H1 (cell line): ENCODE measurements at regions not wholly inside any gene's neighbourhood (a gene's known extent, or its start where the extent isn't known, plus 50 kb on each side); places are given as distances from the start of the nearest gene placed in this dataset.
A peak's percentile ranks its signal among the peaks of the same experiment; 100 is the strongest.

Experiments
- CTCF ChIA-PET: fragments of 300-600 bp; sonication (Branson Sonifier 250); formaldehyde crosslinking; loops from one replicate; lab custom pipeline; 2021; ENCODE audit not compliant: partially characterized antibody; lab: Charles Lee
- POLR2A ChIA-PET: fragments of 300-600 bp; sonication (Branson Sonifier 250); formaldehyde crosslinking; loops from one replicate; lab custom pipeline; 2021; ENCODE audit warnings: inconsistent platforms; ENCODE audit not compliant: partially characterized antibody; lab: Charles Lee
- DNase-seq, 2 experiments: peaks; one replicate each; pipeline versions ENCODE4 v3.0.0 to v3.0.0-alpha.2; 2010 to 2022; ENCODE audit warnings: low spot score in 2 of 2, low read depth in 1 of 2, mixed read lengths in 1 of 2
- FAIRE-seq: peaks from 2 replicates; lab custom pipeline; 2011; peaks lifted over from hg19 to GRCh38; lab: Jason Lieb, UNC
- H2AFZ ChIP-seq: 2 replicates; pipeline ENCODE4 v1.8.1; 2012; ENCODE audit warnings: low read length, inconsistent platforms
- H2AK5ac ChIP-seq: 2 replicates; pipeline ENCODE4 v1.6.1; 2013; ENCODE audit warnings: low read depth, low read length
- H2BK120ac ChIP-seq: replicated peaks from 2 replicates; pipeline ENCODE3; 2013; ENCODE audit warnings: low read depth, low read length, inconsistent platforms
- H2BK12ac ChIP-seq: 2 replicates; pipeline ENCODE4 v1.6.1; 2013; ENCODE audit warnings: low read depth, low read length
- H2BK15ac ChIP-seq: 2 replicates; pipeline ENCODE4 v1.6.1; 2013; ENCODE audit warnings: low read length
- H2BK20ac ChIP-seq: 2 replicates; pipeline ENCODE4 v1.6.1; 2013; ENCODE audit warnings: low read length
- H2BK5ac ChIP-seq: 2 replicates; pipeline ENCODE4 v1.6.1; 2013; ENCODE audit warnings: low read depth, low read length
- H3K14ac ChIP-seq: 2 replicates; pipeline ENCODE4 v1.6.1; 2013; ENCODE audit warnings: inconsistent platforms; ENCODE audit not compliant: insufficient read length
- H3K18ac ChIP-seq: 2 replicates; pipeline ENCODE4 v1.6.1; 2013; ENCODE audit warnings: low read length; ENCODE audit errors: extremely low read depth
- H3K23ac ChIP-seq: 2 replicates; pipeline ENCODE4 v1.6.1; 2013; ENCODE audit warnings: inconsistent platforms; ENCODE audit not compliant: insufficient read length
- H3K23me2 ChIP-seq: 2 replicates; pipeline ENCODE4 v1.6.1; 2013; ENCODE audit warnings: low read depth, low read length
- H3K27ac ChIP-seq: 2 replicates; pipeline ENCODE4 v1.6.1; 2011; ENCODE audit warnings: low read depth, low read length, inconsistent platforms
- H3K27me3 ChIP-seq, 4 experiments: replicated peaks in 1 of 4; 1 replicate in 1 of 4; 2 replicates in 3 of 4; pipeline versions ENCODE4 v1.6.1 to v1.8.1; 2011 to 2013; ENCODE audit warnings: low read length in 3 of 4, mild to moderate bottlenecking in 3 of 4, inconsistent platforms in 2 of 4, mixed read lengths in 2 of 4, moderate library complexity in 1 of 4; ENCODE audit not compliant: control insufficient read depth in 3 of 4, insufficient read depth in 3 of 4; ENCODE audit errors: extremely low read depth in 1 of 4
- H3K36me3 ChIP-seq, 4 experiments: 2 replicates each; pipeline versions ENCODE4 v1.6.1 to v1.8.1; 2011 to 2013; ENCODE audit warnings: mild to moderate bottlenecking in 4 of 4, low read length in 3 of 4, moderate library complexity in 2 of 4, control low read depth in 1 of 4, inconsistent platforms in 1 of 4; ENCODE audit not compliant: insufficient read depth in 4 of 4, control insufficient read depth in 2 of 4
- H3K4ac ChIP-seq: replicated peaks from 2 replicates; pipeline ENCODE3; 2013; ENCODE audit warnings: low read length, low read depth, mixed read lengths, inconsistent platforms; ENCODE audit not compliant: insufficient read length
- H3K4me1 ChIP-seq, 4 experiments: replicated peaks in 1 of 4; 1 replicate in 1 of 4; 2 replicates in 3 of 4; pipeline versions ENCODE4 v1.6.1 to v1.8.1; 2011 to 2013; ENCODE audit warnings: low read length in 3 of 4, inconsistent platforms in 2 of 4, mixed read lengths in 1 of 4; ENCODE audit not compliant: insufficient read depth in 4 of 4, control insufficient read depth in 3 of 4
- H3K4me2 ChIP-seq, 2 experiments: 2 replicates each; pipeline versions ENCODE4 v1.6.1 to v1.8.1; 2011 to 2013; ENCODE audit warnings: low read depth in 2 of 2, low read length in 2 of 2, control low read depth in 1 of 2, inconsistent platforms in 1 of 2, mild to moderate bottlenecking in 1 of 2; ENCODE audit not compliant: insufficient read depth in 1 of 2
- H3K4me3 ChIP-seq, 4 experiments: fragments of 200-600, 300-600 bp in 1 of 4; sonication (generic), shearing (Covaris generic), sonication (Bioruptor Twin) in 1 of 4; 2 replicates each; pipeline versions ENCODE4 v1.5.1 to v1.8.1; 2011 to 2016; ENCODE audit warnings: low read length in 4 of 4, low read depth in 3 of 4, control low read depth in 2 of 4, inconsistent platforms in 2 of 4, mild to moderate bottlenecking in 2 of 4, mixed read lengths in 1 of 4, moderate library complexity in 1 of 4; ENCODE audit not compliant: insufficient read depth in 2 of 4; ENCODE audit errors: extremely low read depth in 1 of 4
- H3K56ac ChIP-seq: replicated peaks from 2 replicates; pipeline ENCODE3; 2013; ENCODE audit warnings: low read depth, mild to moderate bottlenecking, mixed read lengths, low read length, inconsistent platforms; ENCODE audit not compliant: insufficient read length
- H3K79me1 ChIP-seq: 2 replicates; pipeline ENCODE4 v1.6.1; 2013; ENCODE audit warnings: low read depth, low read length, control low read depth
- H3K79me2 ChIP-seq, 2 experiments: 2 replicates each; pipeline versions ENCODE4 v1.6.1 to v1.8.1; 2012 to 2013; ENCODE audit warnings: low read length in 2 of 2, mild to moderate bottlenecking in 2 of 2, inconsistent platforms in 1 of 2; ENCODE audit not compliant: insufficient read depth in 2 of 2, control insufficient read depth in 1 of 2
- H3K9ac ChIP-seq, 4 experiments: replicated peaks in 1 of 4; 1 replicate in 1 of 4; 2 replicates in 3 of 4; pipeline versions ENCODE4 v1.6.1 to v1.8.1; 2011 to 2013; ENCODE audit warnings: low read depth in 3 of 4, low read length in 3 of 4, control low read depth in 2 of 4, mild to moderate bottlenecking in 2 of 4, moderate library complexity in 2 of 4, inconsistent platforms in 1 of 4; ENCODE audit errors: extremely low read depth in 1 of 4
- H3K9me3 ChIP-seq, 2 experiments: 2 replicates each; pipeline versions ENCODE4 v1.6.1 to v1.8.1; 2012 to 2013; ENCODE audit warnings: mild to moderate bottlenecking in 2 of 2, moderate library complexity in 2 of 2, control low read depth in 1 of 2, inconsistent platforms in 1 of 2, low read depth in 1 of 2, low read length in 1 of 2, mixed read lengths in 1 of 2; ENCODE audit not compliant: insufficient read depth in 2 of 2
- H4K20me1 ChIP-seq, 2 experiments: replicated peaks in 1 of 2; 2 replicates each; pipeline versions ENCODE3 to v1.8.1; 2011 to 2013; ENCODE audit warnings: inconsistent platforms in 2 of 2, low read length in 2 of 2, mild to moderate bottlenecking in 1 of 2; ENCODE audit not compliant: insufficient read depth in 2 of 2, control insufficient read depth in 1 of 2
- H4K5ac ChIP-seq: 2 replicates; pipeline ENCODE4 v1.6.1; 2013; ENCODE audit warnings: low read length, low read depth, mixed read lengths, inconsistent platforms; ENCODE audit not compliant: insufficient read length
- H4K8ac ChIP-seq: 2 replicates; pipeline ENCODE4 v1.8.0; 2013; ENCODE audit warnings: mild to moderate bottlenecking, moderate library complexity, low read length, inconsistent platforms; ENCODE audit not compliant: insufficient read depth; ENCODE audit errors: extremely low read depth
- H4K91ac ChIP-seq: replicated peaks from 2 replicates; pipeline ENCODE3; 2013; ENCODE audit warnings: low read length, mixed read lengths, inconsistent platforms; ENCODE audit not compliant: insufficient read length
- MAFK ChIP-seq: IDR thresholded peaks from 2 replicates; pipeline ENCODE4 v1.6.1; 2012; ENCODE audit warnings: low read depth, mild to moderate bottlenecking, improper control_type of control experiment, low read length
- RXRA ChIP-seq: IDR thresholded peaks from 2 replicates; pipeline ENCODE4 v1.6.1; 2011; ENCODE audit warnings: low read depth, mild to moderate bottlenecking, low read length, moderate library complexity; ENCODE audit not compliant: insufficient read depth
- WGBS, 2 experiments: shearing (Covaris generic) in 1 of 2; methylation state at CpG; one replicate each; pipeline versions ENCODE4 v1.1.6 to v1.1.7; 2013 to 2015; ENCODE audit warnings: low lambda C conversion rate in 2 of 2, mixed read lengths in 2 of 2, inconsistent platforms in 1 of 2, low coverage in 1 of 2, missing lambda C conversion rate in 1 of 2; ENCODE audit not compliant: insufficient replicate concordance in 2 of 2, insufficient coverage in 1 of 2, insufficient read length in 1 of 2; ENCODE audit errors: extremely low coverage in 1 of 2, missing lambda C conversion rate in 1 of 2; 5-methylcytosine and 5-hydroxymethylcytosine counted together

DNA sequence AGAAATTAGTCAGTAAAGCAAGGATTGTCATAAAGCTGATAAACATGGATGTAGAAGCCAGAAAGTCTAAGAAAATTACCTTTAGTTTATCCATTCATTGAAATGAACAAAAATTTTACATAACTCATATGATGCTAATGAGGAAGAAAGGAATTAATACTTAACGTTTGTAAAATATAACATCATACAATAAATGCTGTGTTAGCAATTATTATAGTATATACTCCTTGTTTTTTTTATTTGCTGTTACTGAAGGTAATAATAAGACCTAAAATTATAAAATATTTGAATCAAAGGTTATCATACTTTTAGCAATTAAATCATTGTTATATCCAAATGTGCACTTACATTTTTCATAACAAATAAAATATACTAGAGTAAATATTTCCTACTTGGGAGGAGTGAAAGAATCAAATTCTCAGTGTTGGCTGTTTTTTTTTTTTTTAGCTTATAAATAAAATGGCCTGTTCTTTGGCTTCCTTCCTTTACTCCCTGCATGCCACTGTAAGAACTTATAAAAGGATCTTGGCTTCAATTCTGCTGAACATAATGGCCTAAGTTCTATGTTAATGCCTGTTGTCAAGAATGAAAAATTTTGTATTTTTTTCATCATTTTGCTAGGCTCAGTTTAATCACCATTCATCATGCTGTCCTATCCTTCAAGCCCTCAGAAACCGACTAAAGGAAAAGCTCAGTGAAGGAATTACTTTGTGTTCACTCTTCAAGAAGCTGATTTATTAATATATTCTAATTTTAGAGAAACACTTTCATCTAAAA is 167.4 kb upstream of the SLITRK1 start:
- H2AFZ ChIP-seq: no peak overlapping the region
- no peak overlapping the region for H3K14ac ChIP-seq
- H4K20me1 ChIP-seq: no peaks in the 10 kb centered on the region
- no peaks in the 10 kb centered on the region for H3K27me3 ChIP-seq
- no peak overlapping the region for H3K18ac ChIP-seq
- no peaks in the 10 kb centered on the region; a peak in 1 of 7 replicates for H3K4me1 ChIP-seq
- H3K4ac ChIP-seq: no peak overlapping the region
- H3K9ac ChIP-seq: no peak overlapping the region
- no peak overlapping the region for H3K27ac ChIP-seq
- H2AK5ac ChIP-seq: no peak overlapping the region
- ChIA-PET CTCF (no interaction called here), POLR2A (no interaction called here)
- H4K5ac ChIP-seq: no peak overlapping the region
- no peaks in the 10 kb centered on the region for H3K23me2 ChIP-seq
- no peak overlapping the region for H4K91ac ChIP-seq
- 81% methylated on average over 2 of the region's 2 CpGs; no CpG with 5 or more reads in 1 of the 2 experiments for WGBS, 2 experiments
- H4K8ac ChIP-seq: no peak overlapping the region
- no peak overlapping the region for H3K4me3 ChIP-seq
- H2BK20ac ChIP-seq: no peak overlapping the region
- TF ChIP-seq MAFK: peak; percentile 47; the same call in 1 of the 2 replicates
- TF ChIP-seq RXRA: no peak
- peaks cover 0 to 2% of the 10 kb centered on the region in 2 experiments; a peak in 1 of 4 replicates for H3K9me3 ChIP-seq
- no peak overlapping the region for H2BK12ac ChIP-seq
- H3K56ac ChIP-seq: no peak overlapping the region
- H3K79me2 ChIP-seq: no peaks in the 10 kb centered on the region
- no peaks in the 10 kb centered on the region for H3K79me1 ChIP-seq
- no peak overlapping the region for H2BK15ac ChIP-seq
- no peak overlapping the region for H2BK5ac ChIP-seq
- no peak overlapping the region for H3K4me2 ChIP-seq
- H3K36me3 ChIP-seq: no peaks in the 10 kb centered on the region
- DNase-seq: no peak
- no peak overlapping the region for H2BK120ac ChIP-seq
- FAIRE-seq: no peak
- no peak overlapping the region for H3K23ac ChIP-seq
